ENCODE measurements at regions not wholly inside any gene's neighbourhood (a gene's known extent, or its start where the extent isn't known, plus 50 kb on each side); places are given as distances from the start of the nearest gene placed in this dataset.

DNA sequence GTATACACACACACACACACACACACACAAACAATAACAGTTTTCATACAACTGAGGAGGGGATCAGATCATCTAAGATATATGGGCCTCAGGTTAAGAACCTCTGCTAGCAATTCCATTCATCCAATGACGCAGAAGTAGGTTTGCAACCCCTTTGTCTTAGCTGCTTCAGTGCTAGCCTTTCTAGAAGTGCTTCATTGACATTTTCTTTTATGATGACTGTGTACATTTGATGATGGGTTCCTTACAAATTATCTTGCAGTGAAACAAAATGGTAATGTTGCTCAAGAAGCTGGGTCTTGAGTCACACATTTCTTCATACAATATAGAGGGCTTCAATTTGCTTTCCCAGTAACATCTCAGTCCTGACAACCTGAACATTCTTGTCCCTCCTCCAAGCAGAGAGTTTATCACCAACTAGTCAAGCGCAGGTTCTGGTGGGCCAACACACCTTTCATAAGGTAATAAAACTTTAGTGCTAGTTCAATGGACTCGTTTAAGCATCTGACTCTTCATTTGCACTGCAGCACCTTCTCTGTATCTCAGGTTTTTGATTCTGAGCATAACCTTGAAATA, 269.5 kb downstream of the CNTN3 start:
- TF ChIP-seq EZH2 (IDR thresholded peaks at IDR 0.05; ENCODE audit: borderline replicate concordance, low read length): no peak
- no peak for TF ChIP-seq CTCF (IDR thresholded peaks at IDR 0.05; ENCODE audit: low read length)

GRCh38 chr3:74343391-74343790, 271.1 kb downstream of the CNTN3 start:
- no peak overlapping the region for H3K9ac ChIP-seq (ENCODE audit: low read length)
- no peak overlapping the region for H3K27ac ChIP-seq (ENCODE audit: low read depth, low read length, poor library complexity, severe bottlenecking)
- no peaks in the 10 kb centered on the region for H3K4me1 ChIP-seq (ENCODE audit: insufficient read depth, low read length, severe bottlenecking)
- H2AFZ ChIP-seq (ENCODE audit: low read length): no peak overlapping the region
- H3K4me3 ChIP-seq (ENCODE audit: low read depth, low read length, poor library complexity, severe bottlenecking): no peak overlapping the region
- no peaks in the 10 kb centered on the region for H3K9me3 ChIP-seq (ENCODE audit: low read length)
- no peaks in the 10 kb centered on the region for H3K36me3 ChIP-seq (ENCODE audit: insufficient read depth, low read length)
- H3K4me2 ChIP-seq (ENCODE audit: low read length): no peak overlapping the region
- TF ChIP-seq EZH2 (IDR thresholded peaks at IDR 0.05; ENCODE audit: borderline replicate concordance, low read length) (no peak), CTCF (IDR thresholded peaks at IDR 0.05; ENCODE audit: low read length) (no peak)
- no peaks in the 10 kb centered on the region for H3K9me2 ChIP-seq (ENCODE audit: low read depth, low read length)
- H3K27me3 ChIP-seq (ENCODE audit: insufficient read depth, low read length): no peaks in the 10 kb centered on the region
- no peaks in the 10 kb centered on the region for H3K79me2 ChIP-seq (ENCODE audit: insufficient read depth, low read length)
- H4K20me1 ChIP-seq (ENCODE audit: insufficient read depth, low read length): no peaks in the 10 kb centered on the region
- no peaks in the 10 kb centered on the region for H3F3A ChIP-seq (ENCODE audit: insufficient read depth, low read length)

More for the DNA sequence above, 269.5 kb downstream of the CNTN3 start:
- Histone ChIP-seq H3K9ac (ENCODE audit: low read length) (no peak overlapping the region), H4K20me1 (ENCODE audit: insufficient read depth, low read length) (no peaks in the 10 kb centered on the region), H3K9me3 (ENCODE audit: low read length) (no peaks in the 10 kb centered on the region), H3K9me2 (ENCODE audit: low read depth, low read length) (no peaks in the 10 kb centered on the region), H3K4me3 (ENCODE audit: low read depth, low read length, poor library complexity, severe bottlenecking) (no peak overlapping the region), H3F3A (ENCODE audit: insufficient read depth, low read length) (no peaks in the 10 kb centered on the region), H3K4me2 (ENCODE audit: low read length) (no peak overlapping the region), H3K27ac (ENCODE audit: low read depth, low read length, poor library complexity, severe bottlenecking) (no peak overlapping the region), H3K79me2 (ENCODE audit: insufficient read depth, low read length) (no peaks in the 10 kb centered on the region), H3K36me3 (ENCODE audit: insufficient read depth, low read length) (no peaks in the 10 kb centered on the region), H3K27me3 (ENCODE audit: insufficient read depth, low read length) (no peaks in the 10 kb centered on the region), H2AFZ (ENCODE audit: low read length) (no peak overlapping the region), H3K4me1 (ENCODE audit: insufficient read depth, low read length, severe bottlenecking) (no peaks in the 10 kb centered on the region)

GRCh38 chr3:74338998-74339397, 275.5 kb downstream of the CNTN3 start:
- H3K27ac ChIP-seq (ENCODE audit: low read depth, low read length, poor library complexity, severe bottlenecking): no peak overlapping the region
- no peak overlapping the region for H3K4me3 ChIP-seq (ENCODE audit: low read depth, low read length, poor library complexity, severe bottlenecking)
- H3K9me2 ChIP-seq (ENCODE audit: low read depth, low read length): no peaks in the 10 kb centered on the region
- no peaks in the 10 kb centered on the region for H3K4me1 ChIP-seq (ENCODE audit: insufficient read depth, low read length, severe bottlenecking)
- no peaks in the 10 kb centered on the region for H3K27me3 ChIP-seq (ENCODE audit: insufficient read depth, low read length)
- TF ChIP-seq EZH2 (IDR thresholded peaks at IDR 0.05; ENCODE audit: borderline replicate concordance, low read length) (no peak), CTCF (IDR thresholded peaks at IDR 0.05; ENCODE audit: low read length) (no peak)
- H2AFZ ChIP-seq (ENCODE audit: low read length): no peak overlapping the region
- H3K9ac ChIP-seq (ENCODE audit: low read length): no peak overlapping the region
- no peaks in the 10 kb centered on the region for H4K20me1 ChIP-seq (ENCODE audit: insufficient read depth, low read length)
- H3K4me2 ChIP-seq (ENCODE audit: low read length): no peak overlapping the region
- no peaks in the 10 kb centered on the region for H3K36me3 ChIP-seq (ENCODE audit: insufficient read depth, low read length)
- H3F3A ChIP-seq (ENCODE audit: insufficient read depth, low read length): no peaks in the 10 kb centered on the region
- H3K9me3 ChIP-seq (ENCODE audit: low read length): no peaks in the 10 kb centered on the region
- H3K79me2 ChIP-seq (ENCODE audit: insufficient read depth, low read length): no peaks in the 10 kb centered on the region
